ENCODE measurements at regions not wholly inside any gene's neighbourhood (a gene's known extent, or its start where the extent isn't known, plus 50 kb on each side); places are given as distances from the start of the nearest gene placed in this dataset.
"Not testable (repeated sequence)": the region's sequence is repeated elsewhere in the genome, so short reads cannot be mapped to it uniquely, and the experiment has no call there.

- no peak for DNase-seq
Measured at GRCh38 chr3:177647341-177647740, 450.1 kb upstream of the TBL1XR1 start.

- DNase-seq: no peak
Measured at GRCh38 chr3:177647876-177648275, 450.6 kb upstream of the TBL1XR1 start.

GRCh38 chr3:177652556-177653291, 455.4 kb upstream of the TBL1XR1 start:
- no peak for DNase-seq

- no peak for DNase-seq
Measured at GRCh38 chr3:177657243-177657642, 460.0 kb upstream of the TBL1XR1 start.

GRCh38 chr3:177658354-177658753, 461.1 kb upstream of the TBL1XR1 start:
- no peak for DNase-seq

GRCh38 chr3:177664380-177665103, 467.3 kb upstream of the TBL1XR1 start:
- DNase-seq: not testable (repeated sequence)

- no peak for DNase-seq
Measured at GRCh38 chr3:177665122-177665808, 468.0 kb upstream of the TBL1XR1 start.

- no peak for DNase-seq
Measured at GRCh38 chr3:177672252-177672911, 475.1 kb upstream of the TBL1XR1 start.

GRCh38 chr3:177673112-177673914, 476.0 kb upstream of the TBL1XR1 start:
- DNase-seq: peak; percentile 87

GRCh38 chr3:177674186-177674585, 476.9 kb upstream of the TBL1XR1 start:
- no peak for DNase-seq

- no peak for DNase-seq
Measured at GRCh38 chr3:177676148-177676547, 478.9 kb upstream of the TBL1XR1 start.

- no peak for DNase-seq
Measured at GRCh38 chr3:177676947-177677587, 479.8 kb upstream of the TBL1XR1 start.

GRCh38 chr3:177679568-177680471, 482.5 kb upstream of the TBL1XR1 start:
- peak; percentile 97 for DNase-seq

GRCh38 chr3:177680472-177680821, 483.2 kb upstream of the TBL1XR1 start:
- DNase-seq: no peak

- DNase-seq: no peak
Measured at GRCh38 chr3:177681156-177681555, 483.9 kb upstream of the TBL1XR1 start.

GRCh38 chr3:177681852-177682251, 484.6 kb upstream of the TBL1XR1 start:
- DNase-seq: no peak

- DNase-seq: no peak
Measured at GRCh38 chr3:177683586-177683985, 486.3 kb upstream of the TBL1XR1 start.

GRCh38 chr3:177686671-177687070, 489.4 kb upstream of the TBL1XR1 start:
- no peak for DNase-seq

GRCh38 chr3:177687291-177687690, 490.0 kb upstream of the TBL1XR1 start:
- DNase-seq: no peak

- DNase-seq: no peak
Measured at GRCh38 chr3:177688152-177688551, 490.9 kb upstream of the TBL1XR1 start.

- no peak for DNase-seq
Measured at GRCh38 chr3:177689077-177689476, 491.8 kb upstream of the TBL1XR1 start.

Measured in hematopoietic multipotent progenitor cell treated with erythropoietin and hydrocortisone succinate and interleukin-3 and kit ligand, for 4 days (in vitro differentiated cells).